HCT116 (cell line): ENCODE measurements at regions not wholly inside any gene's neighbourhood (a gene's known extent, or its start where the extent isn't known, plus 50 kb on each side); places are given as distances from the start of the nearest gene placed in this dataset.

Experiments used
- ATAC-seq: fragments of 200-7000 bp; cut with Tn5 transposase; 2 replicates; pipeline ENCODE4 v1.9.1; 2020; ENCODE audit warnings: mild to moderate bottlenecking, moderate library complexity
- BruUV-seq: library from RNA; stranded (reverse); fragments of 400-500 nt; replicated peaks from 2 replicates; lab custom pipeline; 2021; lab: Mats Ljungman, UMichigan
- CTCF ChIA-PET: fragments of 300-600 bp; sonication (Branson Sonifier 250); formaldehyde crosslinking; loops from one replicate; lab custom pipeline; 2021; ENCODE audit warnings: antibody characterized with exemption; lab: Charles Lee
- POLR2A ChIA-PET: fragments of 300-600, 350-600 bp; sonication (Branson Sonifier 250); formaldehyde crosslinking; loops from one replicate; lab custom pipeline; 2021; ENCODE audit warnings: antibody characterized with exemption; lab: Charles Lee
- RAD21 ChIA-PET, 2 experiments: fragments of 300-600 bp; sonication (Branson Sonifier 250); formaldehyde crosslinking; loops; one replicate each; lab custom pipeline; 2023; ENCODE audit warnings: low total read pairs in 2 of 2; ENCODE audit not compliant: uncharacterized antibody in 2 of 2, unreplicated experiment in 2 of 2, low non-redundant PET in 1 of 2; lab: Charles Lee
- DNase-seq: peaks from one replicate; pipeline ENCODE4 v3.0.0-alpha.2; 2010; ENCODE audit warnings: low read depth, low spot score
- H2AFZ ChIP-seq: fragments of 200-600 bp; shearing (Covaris generic), sonication (generic); 2 replicates; pipeline ENCODE4 v1.6.1; 2017; ENCODE audit warnings: low read depth, mixed run types, mixed read lengths, antibody characterized with exemption, low read length; ENCODE audit not compliant: poor library complexity, severe bottlenecking
- H3K27ac ChIP-seq: 2 replicates; pipeline ENCODE4 v1.5.1; 2012; ENCODE audit warnings: low read depth, low read length
- H3K27me3 ChIP-seq: fragments of 200-600 bp; sonication (generic); 2 replicates; pipeline ENCODE4 v1.6.1; 2016; ENCODE audit warnings: mixed run types, low read length, mixed read lengths; ENCODE audit not compliant: insufficient read depth
- H3K36me3 ChIP-seq, 2 experiments: fragments of 200-500 bp in 1 of 2; fragments of 200-600 bp in 1 of 2; sonication (Bioruptor generic) in 1 of 2; sonication (generic) in 1 of 2; 2 replicates each; pipeline versions ENCODE4 v1.5.1 to v1.6.1; 2014 to 2016; ENCODE audit warnings: low read length in 2 of 2, inconsistent platforms in 1 of 2, mixed read lengths in 1 of 2, mixed run types in 1 of 2; ENCODE audit not compliant: insufficient read depth in 2 of 2, control insufficient read depth in 1 of 2
- H3K4me1 ChIP-seq, 2 experiments: fragments of 200-600 bp in 1 of 2; sonication (generic) in 1 of 2; 2 replicates each; pipeline versions ENCODE4 v1.5.1 to v1.6.1; 2012 to 2017; ENCODE audit warnings: low read length in 2 of 2, inconsistent platforms in 1 of 2, mild to moderate bottlenecking in 1 of 2, mixed read lengths in 1 of 2, mixed run types in 1 of 2, moderate library complexity in 1 of 2; ENCODE audit not compliant: insufficient read depth in 2 of 2, control insufficient read depth in 1 of 2
- H3K4me2 ChIP-seq: fragments of 200-600 bp; sonication (generic); 2 replicates; pipeline ENCODE4 v1.6.1; 2017; ENCODE audit warnings: mixed run types, low read length, mixed read lengths
- H3K4me3 ChIP-seq, 2 experiments: fragments of 200-600 bp in 1 of 2; sonication (generic) in 1 of 2; replicated peaks in 1 of 2; 2 replicates each; pipeline ENCODE4 v1.5.1; 2011 to 2016; ENCODE audit warnings: low read length in 2 of 2, control low read depth in 1 of 2, low read depth in 1 of 2, mild to moderate bottlenecking in 1 of 2, mixed read lengths in 1 of 2, mixed run types in 1 of 2
- H3K79me2 ChIP-seq: fragments of 200-600 bp; sonication (generic); 2 replicates; pipeline ENCODE4 v1.6.1; 2017; ENCODE audit warnings: mild to moderate bottlenecking, mixed run types, low read length, moderate library complexity, mixed read lengths; ENCODE audit not compliant: insufficient read depth
- H3K9ac ChIP-seq: fragments of 200-600 bp; sonication (generic); 2 replicates; pipeline ENCODE4 v1.6.1; 2016; ENCODE audit warnings: low read length, mixed read lengths
- H3K9me2 ChIP-seq: fragments of 200-600 bp; sonication (generic), shearing (Covaris generic); 2 replicates; pipeline ENCODE4 v1.6.1; 2017; ENCODE audit warnings: mixed run types, mild to moderate bottlenecking, moderate library complexity; ENCODE audit not compliant: insufficient read depth
- H3K9me3 ChIP-seq, 2 experiments: fragments of 200-500 bp in 1 of 2; fragments of 200-600 bp in 1 of 2; sonication (Bioruptor generic) in 1 of 2; sonication (generic) in 1 of 2; 2 replicates each; pipeline ENCODE4 v1.6.1; 2014 to 2017; ENCODE audit warnings: low read length in 2 of 2, mixed read lengths in 2 of 2, inconsistent platforms in 1 of 2, low read depth in 1 of 2, mild to moderate bottlenecking in 1 of 2, mixed run types in 1 of 2, moderate library complexity in 1 of 2; ENCODE audit not compliant: control insufficient read depth in 1 of 2, insufficient read depth in 1 of 2
- H4K20me1 ChIP-seq: fragments of 200-600 bp; sonication (generic), shearing (Covaris generic); 2 replicates; pipeline ENCODE4 v1.6.1; 2017; ENCODE audit warnings: mixed run types, mild to moderate bottlenecking, moderate library complexity; ENCODE audit not compliant: insufficient read depth
- CBX3 ChIP-seq: IDR thresholded peaks from 2 replicates; pipeline ENCODE4 v1.6.1; 2012; ENCODE audit warnings: low read depth
- EZH2 ChIP-seq: fragments of 200-600 bp; sonication (generic); IDR thresholded peaks from 2 replicates; pipeline ENCODE4 v1.6.1; 2017; ENCODE audit warnings: antibody characterized with exemption, mixed run types
- FOSL1 ChIP-seq: IDR thresholded peaks from 2 replicates; pipeline ENCODE4 v1.6.1; 2012; ENCODE audit warnings: low read depth
- JUND ChIP-seq: IDR thresholded peaks from 2 replicates; pipeline ENCODE4 v1.6.1; 2012
- POLR2AphosphoS5 ChIP-seq: IDR thresholded peaks from 2 replicates; pipeline ENCODE4 v1.6.1; 2011; ENCODE audit warnings: mild to moderate bottlenecking, low read depth, low read length, moderate library complexity
- SIN3A ChIP-seq: IDR thresholded peaks from 2 replicates; pipeline ENCODE4 v1.6.1; 2012; ENCODE audit warnings: low read depth
- TCF7L2 ChIP-seq: IDR thresholded peaks from 2 replicates; pipeline ENCODE4 v1.7.0; 2011; ENCODE audit warnings: borderline replicate concordance, inconsistent platforms; ENCODE audit not compliant: insufficient read depth, insufficient read length; ENCODE audit errors: extremely low read depth
- ZNF274 ChIP-seq: fragments of 200-500 bp; sonication (Bioruptor generic); IDR thresholded peaks from 2 replicates; pipeline ENCODE4 v1.6.1; 2014; ENCODE audit warnings: mild to moderate bottlenecking, low read depth, low read length, inconsistent platforms
- intact Hi-C: fragments of 100-400 bp; cut with micrococcal nuclease; formaldehyde crosslinking; loops from 2 replicates; pipeline ENCODE4 v1.10.0; 2022
- TF ChIP-seq, protein P1 (sequence below): IDR thresholded peaks from 2 replicates; pipeline ENCODE4 v1.6.1; 2012; ENCODE audit warnings: low read depth
- TF ChIP-seq, protein P2 (sequence below): IDR thresholded peaks from 2 replicates; pipeline ENCODE4 v1.6.1; 2012

DNA sequence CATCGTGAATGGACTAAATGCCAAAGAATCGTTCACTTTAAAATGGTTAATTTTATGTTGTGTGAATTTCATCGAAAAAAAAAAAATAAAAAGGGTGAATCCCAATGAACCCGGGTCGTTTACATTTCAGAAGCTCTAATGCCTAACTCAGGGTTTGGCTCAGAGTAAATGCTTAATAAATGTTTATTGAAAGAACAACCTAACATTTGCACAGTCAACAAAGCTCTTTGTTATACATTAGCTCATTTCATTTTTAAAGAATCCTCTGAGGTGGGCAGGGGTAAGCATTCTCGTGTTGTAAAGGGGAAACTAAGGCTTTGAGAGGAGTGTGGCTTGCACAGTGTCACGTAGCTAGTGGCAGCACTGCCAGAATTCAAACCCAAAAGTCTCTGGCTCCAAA lies 109.5 kb downstream of the RPLP1 start:
- no peaks in the 10 kb centered on the region for H3K36me3 ChIP-seq
- BruUV-seq = no TSS peak
- POLR2A ChIA-PET = no interaction called here
- H3K27me3 ChIP-seq = no peaks in the 10 kb centered on the region
- H3K79me2 ChIP-seq = no peaks in the 10 kb centered on the region
- H3K9me2 ChIP-seq = no peaks in the 10 kb centered on the region
- no peak overlapping the region for H3K4me3 ChIP-seq
- peaks cover 2 to 14% of the 10 kb centered on the region in 2 experiments for H3K4me1 ChIP-seq
- no peak overlapping the region for H2AFZ ChIP-seq
- no peak for ATAC-seq
- no peaks in the 10 kb centered on the region for H3K9me3 ChIP-seq
- H4K20me1 ChIP-seq = no peaks in the 10 kb centered on the region
- CTCF ChIA-PET = no interaction called here
- no peak for TF ChIP-seq JUND
- no peak for TF ChIP-seq EZH2
- no peak for TF ChIP-seq ZNF274
- TF ChIP-seq TCF7L2 = no peak
- TF ChIP-seq, protein P1, sequence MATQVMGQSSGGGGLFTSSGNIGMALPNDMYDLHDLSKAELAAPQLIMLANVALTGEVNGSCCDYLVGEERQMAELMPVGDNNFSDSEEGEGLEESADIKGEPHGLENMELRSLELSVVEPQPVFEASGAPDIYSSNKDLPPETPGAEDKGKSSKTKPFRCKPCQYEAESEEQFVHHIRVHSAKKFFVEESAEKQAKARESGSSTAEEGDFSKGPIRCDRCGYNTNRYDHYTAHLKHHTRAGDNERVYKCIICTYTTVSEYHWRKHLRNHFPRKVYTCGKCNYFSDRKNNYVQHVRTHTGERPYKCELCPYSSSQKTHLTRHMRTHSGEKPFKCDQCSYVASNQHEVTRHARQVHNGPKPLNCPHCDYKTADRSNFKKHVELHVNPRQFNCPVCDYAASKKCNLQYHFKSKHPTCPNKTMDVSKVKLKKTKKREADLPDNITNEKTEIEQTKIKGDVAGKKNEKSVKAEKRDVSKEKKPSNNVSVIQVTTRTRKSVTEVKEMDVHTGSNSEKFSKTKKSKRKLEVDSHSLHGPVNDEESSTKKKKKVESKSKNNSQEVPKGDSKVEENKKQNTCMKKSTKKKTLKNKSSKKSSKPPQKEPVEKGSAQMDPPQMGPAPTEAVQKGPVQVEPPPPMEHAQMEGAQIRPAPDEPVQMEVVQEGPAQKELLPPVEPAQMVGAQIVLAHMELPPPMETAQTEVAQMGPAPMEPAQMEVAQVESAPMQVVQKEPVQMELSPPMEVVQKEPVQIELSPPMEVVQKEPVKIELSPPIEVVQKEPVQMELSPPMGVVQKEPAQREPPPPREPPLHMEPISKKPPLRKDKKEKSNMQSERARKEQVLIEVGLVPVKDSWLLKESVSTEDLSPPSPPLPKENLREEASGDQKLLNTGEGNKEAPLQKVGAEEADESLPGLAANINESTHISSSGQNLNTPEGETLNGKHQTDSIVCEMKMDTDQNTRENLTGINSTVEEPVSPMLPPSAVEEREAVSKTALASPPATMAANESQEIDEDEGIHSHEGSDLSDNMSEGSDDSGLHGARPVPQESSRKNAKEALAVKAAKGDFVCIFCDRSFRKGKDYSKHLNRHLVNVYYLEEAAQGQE = no peak
- TF ChIP-seq CBX3 = no peak
- TF ChIP-seq SIN3A = no peak
- TF ChIP-seq, protein P2, sequence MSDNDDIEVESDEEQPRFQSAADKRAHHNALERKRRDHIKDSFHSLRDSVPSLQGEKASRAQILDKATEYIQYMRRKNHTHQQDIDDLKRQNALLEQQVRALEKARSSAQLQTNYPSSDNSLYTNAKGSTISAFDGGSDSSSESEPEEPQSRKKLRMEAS = no peak
- no peak for TF ChIP-seq FOSL1
- TF ChIP-seq POLR2AphosphoS5 = no peak
- H3K4me2 ChIP-seq = no peak overlapping the region
- RAD21 ChIA-PET = interaction anchor here in 1 of 2 experiments (0.7 kb wide), 1 partner anchor 760 kb away, joined by 3 read pairs; no protein-coding TSS in a partner anchor
- H3K27ac ChIP-seq = no peak overlapping the region
- H3K9ac ChIP-seq = no peak overlapping the region
- intact Hi-C loops = no loop called here
- no peak for DNase-seq
